DMS53 treated with DMSO at 0.1 percent for 48 hours (cell line): ENCODE measurements at regions not wholly inside any gene's neighbourhood (a gene's known extent, or its start where the extent isn't known, plus 50 kb on each side); places are given as distances from the start of the nearest gene placed in this dataset.
A peak's percentile ranks its signal among the peaks of the same experiment; 100 is the strongest.

Experiments used
- DNase-seq: peaks from one replicate; lab custom pipeline; 2025; ENCODE audit not compliant: unreplicated experiment; lab: John Stamatoyannopoulos, UW

DNA sequence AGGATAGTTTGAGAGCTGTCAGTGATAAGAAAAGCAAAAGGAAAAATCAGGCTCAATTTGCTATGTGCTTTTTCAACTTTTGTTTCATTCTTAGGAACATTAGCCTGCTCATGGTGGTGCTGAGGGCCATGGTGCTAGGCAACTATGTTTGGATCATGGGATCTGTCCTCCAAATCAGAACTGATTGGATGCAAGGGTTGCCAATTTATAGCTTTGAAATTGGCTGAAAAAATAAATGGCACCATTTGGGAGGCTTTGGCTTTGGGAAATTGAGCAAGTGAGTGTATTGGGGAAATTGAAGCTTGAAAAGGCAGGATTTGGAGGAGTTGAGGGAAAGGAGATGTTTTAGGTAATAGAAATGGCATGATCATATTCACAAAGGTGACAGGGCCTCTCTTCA, 103.8 kb downstream of the CYP26A1 start:
- DNase-seq: no peak

DNA sequence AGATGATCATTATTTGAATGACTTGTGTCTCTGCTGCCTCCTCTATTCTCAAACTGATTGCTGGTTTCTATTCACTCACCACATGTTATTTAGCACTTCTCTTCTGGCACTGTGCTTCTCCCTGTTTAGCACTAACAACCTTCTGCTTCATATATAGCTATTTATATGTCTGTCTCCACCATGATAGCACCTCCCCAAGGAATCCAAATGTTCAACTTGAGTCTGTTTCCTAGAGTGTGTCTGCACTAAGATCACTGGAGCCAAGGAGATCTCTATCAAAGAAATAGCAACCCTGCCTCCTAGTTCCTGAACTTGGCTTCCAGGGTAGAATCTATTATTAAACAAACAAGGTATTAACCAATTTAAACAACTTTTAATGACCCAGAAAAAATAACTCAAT, 104.5 kb downstream of the CYP26A1 start:
- no peak for DNase-seq

DNA sequence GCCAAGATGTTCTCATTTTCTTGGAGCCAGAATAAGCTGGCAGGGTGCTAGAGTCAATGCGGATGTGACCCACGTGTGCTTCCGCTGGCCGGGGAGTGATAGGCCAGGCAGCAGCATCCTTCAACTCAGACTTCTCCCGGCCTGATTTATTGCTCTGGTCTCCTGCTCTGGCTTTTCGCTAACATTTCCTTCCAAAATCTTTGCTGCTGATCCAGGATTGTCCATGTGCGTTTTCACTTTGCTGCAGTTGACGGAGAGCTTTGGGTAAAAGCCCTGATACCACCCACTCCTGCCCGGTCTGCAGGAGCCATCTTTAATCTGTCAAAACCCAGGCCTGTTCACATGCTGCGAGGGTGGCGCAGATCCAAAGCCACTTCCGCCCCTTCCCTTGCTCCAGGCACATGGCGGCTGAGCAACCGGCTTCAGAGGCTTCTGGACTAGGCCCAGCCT, 106.8 kb downstream of the CYP26A1 start:
- DNase-seq: no peak

DNA sequence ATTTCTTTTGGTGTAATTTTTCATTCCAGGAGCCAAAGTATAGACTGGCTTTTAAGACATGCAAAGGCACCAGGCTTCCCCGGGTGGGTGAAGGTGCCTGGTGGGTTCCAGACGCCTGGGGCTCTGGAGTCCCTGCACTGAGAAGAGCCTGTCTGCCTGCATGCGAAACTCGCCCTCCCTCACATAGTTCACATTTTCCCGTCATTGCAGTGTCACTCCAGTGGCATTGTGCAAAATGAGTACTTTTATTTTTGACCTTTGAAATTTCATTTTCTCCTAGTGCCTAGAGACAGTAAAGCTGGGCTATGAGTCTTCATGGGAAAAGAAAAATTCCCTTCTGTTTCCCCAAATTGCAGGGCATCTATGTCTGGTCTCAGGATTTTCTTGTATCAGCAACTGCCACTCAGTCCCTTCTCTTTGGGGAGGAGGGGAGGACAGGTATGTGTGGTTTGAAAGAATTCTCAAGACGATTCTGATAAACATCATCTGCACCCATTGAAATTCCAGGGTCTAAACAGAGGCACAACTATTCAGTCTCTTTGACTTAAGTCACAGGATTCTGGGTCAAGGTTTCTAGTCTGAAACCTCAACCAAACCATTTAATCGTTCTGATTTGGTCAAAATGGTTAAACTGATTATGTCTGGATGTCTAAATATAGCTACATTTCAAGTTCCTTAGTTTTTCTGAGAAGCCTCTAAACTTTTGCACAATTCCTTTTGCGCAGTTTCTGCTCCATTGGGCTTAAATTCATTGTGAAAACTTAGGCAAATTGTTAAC, 107.8 kb downstream of the CYP26A1 start:
- no peak for DNase-seq

DNA sequence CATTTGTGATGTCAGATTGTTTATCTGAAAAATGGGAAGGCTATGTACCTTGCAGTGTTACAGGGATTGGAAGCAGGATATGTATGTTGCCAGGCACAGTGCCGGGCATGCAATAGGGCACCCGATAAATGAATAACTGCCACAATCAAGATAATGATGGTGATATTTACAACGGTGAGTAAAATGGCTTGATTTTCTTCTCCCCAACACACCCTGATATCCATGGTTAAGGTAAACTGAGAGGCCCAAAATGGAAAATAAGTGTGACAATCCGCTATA, 108.3 kb downstream of the CYP26A1 start:
- DNase-seq: no peak

DNA sequence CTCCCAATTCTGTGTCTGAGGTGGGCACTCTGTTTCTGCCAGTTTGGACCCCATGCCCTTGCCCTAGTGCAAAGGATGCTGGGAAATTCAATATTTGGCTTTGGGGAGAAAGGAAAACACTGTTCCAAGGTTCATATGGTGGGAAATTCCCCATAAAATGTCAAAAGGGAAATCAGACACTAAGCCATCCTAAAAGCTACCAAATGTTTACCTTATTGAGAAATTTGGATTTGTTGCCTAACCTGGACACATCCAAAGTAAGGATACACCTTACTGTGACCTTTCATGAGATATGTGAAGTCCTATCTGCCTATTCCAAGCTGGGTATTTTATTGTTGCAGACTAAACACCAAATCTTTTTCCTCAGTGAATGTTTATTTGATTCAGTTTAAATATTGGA, 109.1 kb downstream of the CYP26A1 start:
- DNase-seq: no peak

DNA sequence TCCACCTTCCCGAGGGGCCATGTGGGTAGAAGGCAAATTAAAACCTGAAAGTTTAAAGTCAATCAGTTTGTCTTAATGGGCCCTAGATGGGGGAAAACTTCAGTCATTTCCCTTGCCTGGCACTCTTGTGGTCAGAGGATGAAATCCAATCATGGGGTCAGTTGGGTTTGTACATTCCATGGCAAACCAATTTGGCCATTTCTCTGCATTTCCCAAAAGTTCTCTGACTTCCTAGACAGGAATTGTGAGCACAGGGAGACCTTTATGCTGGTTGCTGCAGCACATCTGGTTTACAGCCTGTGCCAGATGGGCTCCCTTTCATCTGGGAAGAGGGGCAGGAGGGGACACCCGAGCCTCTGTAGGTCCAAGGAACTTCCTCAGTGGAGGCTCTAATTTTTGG, 113.0 kb downstream of the CYP26A1 start:
- DNase-seq: no peak

DNA sequence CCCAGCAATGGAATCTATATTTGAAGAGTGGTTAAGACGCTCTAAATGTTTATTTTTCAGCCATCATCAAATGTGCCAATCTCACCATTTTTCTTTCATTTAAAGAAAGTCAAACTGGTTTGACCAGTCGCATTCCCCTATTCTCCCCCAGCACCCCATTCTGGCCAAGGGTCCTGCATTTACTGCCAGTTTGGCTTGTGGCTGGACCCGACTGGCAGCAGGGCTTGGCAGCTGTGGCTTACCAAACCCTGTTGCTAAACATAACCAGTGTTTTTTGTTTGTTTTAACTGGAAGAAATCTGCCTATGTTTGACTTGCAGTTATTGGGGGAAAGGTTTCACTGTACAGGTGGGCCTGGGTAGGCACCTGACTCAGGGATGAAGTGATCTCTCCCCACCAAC, 116.3 kb downstream of the CYP26A1 start:
- DNase-seq: no peak

DNA sequence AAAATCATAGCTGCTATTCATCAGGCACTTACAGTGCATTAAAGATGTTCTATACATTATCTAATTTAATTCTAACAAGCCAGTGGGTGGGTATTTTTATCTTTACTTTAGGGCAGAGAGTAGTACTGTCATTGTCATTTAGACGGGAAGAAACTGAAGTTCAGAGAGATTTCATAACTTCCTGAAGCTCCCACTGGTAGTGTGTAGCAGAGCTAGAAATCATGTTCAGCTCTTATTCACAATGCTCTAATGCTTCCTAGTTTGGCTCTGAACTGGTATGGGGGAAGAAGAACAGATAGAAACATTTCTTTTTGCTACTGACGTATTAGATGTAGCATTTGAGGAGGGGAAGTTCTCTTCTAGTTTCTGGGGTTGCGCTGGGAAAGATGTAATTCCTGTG, 116.7 kb downstream of the CYP26A1 start:
- no peak for DNase-seq

DNA sequence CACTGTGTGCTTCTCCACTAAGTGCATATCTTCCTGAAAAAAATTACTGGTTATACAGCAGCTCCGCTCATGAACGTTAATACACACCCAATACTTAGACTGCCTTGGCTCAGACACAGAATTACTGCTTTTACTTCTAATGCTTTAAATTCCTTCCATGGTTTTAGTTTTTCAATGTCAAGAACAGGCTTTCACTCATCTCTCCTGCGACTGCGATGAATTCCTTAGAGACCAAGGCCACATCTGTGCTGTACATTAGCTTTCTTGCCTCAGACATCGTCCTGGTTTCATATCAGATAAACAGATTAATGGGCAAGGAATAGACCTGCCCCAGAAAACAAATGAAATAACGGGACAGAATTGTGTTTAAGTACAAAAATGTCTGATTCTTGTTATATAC, 120.2 kb downstream of the CYP26A1 start:
- no peak for DNase-seq

DNA sequence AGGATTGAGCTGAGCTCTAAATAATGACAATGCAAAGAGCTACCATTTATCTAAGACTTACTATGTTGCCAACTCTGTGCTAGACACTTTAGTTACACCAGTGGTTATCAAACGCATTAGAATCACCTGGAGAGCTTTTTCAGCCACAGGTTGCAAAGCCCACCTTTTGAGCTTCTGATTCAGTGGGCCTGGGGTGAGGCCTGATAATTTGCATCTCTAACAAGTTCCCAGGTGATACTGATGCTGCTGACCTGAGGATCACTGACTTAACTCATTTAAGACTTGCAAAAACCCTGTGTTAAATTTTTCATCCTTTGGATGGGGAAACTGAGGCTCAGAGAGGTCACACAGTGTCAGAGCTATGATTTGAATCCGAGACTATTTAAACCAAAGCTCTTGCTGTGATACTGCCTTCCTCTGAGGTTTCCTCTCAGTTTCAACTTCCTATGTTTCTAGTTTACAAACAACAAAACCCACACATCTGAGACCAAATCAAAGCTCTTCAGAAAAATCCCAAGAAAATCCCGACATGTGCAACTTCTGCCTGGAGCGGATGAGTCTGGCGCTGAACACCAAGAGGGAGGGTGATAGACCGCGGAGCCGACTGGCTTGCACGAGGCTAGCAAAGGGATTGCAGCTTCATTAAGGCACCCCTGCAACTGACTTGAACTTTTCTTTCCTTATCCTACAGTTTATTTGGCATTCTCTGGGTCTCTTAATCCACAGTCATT, 124.9 kb downstream of the CYP26A1 start:
- no peak for DNase-seq

DNA sequence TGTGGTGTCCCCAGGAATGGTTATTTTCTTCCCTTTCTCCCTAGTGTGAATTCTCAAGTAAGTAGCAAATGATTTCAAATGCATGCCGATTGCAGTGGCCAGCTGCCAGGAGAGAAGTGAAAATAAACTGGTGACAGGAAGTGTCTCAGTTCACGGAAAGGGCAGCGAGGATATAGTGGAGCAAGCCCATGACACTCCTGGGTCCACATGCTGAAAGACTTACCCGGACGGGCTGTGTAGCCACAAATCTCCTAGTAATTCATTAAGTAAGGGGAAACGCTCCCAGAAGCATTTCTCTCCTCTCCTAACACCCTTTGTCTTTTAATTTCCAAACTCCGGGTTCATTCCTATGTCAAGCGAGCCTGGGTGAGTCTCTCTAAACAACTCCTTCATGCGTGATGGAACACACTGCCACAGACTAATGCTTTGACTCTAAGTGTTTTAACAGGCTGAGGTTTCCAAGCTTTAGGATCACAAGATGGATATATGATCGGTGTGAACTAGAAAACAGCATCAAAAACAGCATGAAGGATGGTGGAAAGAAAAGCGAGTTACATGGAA, 125.6 kb downstream of the CYP26A1 start:
- peak; percentile 77 for DNase-seq

DNA sequence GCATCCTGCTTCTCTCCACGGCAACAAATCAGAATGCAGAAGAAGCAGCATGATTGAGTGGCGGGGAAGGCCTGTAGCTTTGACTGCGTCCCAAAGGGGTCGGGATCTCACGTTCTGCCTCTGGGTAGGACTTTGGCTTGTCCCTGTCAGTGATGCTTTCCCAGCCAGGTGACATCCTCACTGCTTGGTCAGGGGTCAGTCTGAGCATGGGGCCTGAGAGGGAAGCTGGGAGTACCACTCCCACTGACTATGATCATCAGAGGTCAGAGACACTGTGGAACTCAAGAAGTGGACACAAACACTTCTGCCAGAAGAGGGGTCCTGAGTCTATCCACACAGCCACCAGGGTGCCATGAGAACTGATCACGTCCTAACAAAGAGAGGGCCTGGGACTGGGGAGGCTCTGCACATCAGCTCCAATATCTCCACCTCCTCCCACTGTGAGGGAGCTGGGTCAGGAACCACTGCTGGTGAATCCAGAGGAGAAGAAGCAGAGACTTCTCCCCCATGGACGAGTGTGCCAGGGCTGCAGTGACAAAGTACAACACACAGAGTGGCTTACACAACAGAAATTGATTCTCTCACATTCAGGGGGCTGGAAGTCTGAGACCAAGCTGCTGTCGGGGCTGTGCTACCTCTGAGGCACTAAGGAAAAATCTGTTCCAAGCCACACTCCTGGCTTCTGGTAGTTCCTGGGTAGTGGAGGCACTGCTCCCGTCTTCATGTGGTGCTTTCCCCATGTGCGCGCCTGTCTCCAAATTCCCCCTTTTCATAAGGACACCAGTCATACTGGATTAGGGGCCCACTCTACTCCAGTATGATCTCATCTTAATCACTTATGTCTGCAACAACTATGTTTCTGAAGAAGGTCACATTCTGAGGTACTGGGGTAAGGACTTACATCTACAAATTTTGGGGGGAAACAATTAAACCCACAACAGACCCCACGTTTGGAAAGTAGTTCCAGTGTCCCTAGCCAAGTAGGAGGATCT, 131.1 kb downstream of the CYP26A1 start:
- no peak for DNase-seq

DNA sequence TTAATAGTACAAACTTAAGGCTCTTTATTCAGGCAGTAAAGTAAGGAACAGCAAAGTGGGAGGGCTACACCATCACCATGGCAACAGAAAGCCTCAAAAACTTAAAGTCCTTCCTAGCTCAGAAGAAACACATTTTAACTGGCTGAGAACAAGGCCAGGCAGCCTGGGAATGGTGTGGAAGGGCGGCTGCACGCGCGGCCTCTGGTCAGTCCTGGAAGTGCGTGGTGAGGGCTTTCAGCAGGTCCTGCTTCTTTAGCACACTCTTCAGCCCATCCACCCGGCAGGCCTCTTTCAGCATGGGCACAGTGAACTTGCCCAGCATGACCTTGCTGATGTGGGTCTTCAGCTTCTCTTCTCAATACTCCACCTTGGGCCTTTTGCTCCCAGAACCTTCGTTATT, 133.0 kb downstream of the CYP26A1 start:
- no peak for DNase-seq

DNA sequence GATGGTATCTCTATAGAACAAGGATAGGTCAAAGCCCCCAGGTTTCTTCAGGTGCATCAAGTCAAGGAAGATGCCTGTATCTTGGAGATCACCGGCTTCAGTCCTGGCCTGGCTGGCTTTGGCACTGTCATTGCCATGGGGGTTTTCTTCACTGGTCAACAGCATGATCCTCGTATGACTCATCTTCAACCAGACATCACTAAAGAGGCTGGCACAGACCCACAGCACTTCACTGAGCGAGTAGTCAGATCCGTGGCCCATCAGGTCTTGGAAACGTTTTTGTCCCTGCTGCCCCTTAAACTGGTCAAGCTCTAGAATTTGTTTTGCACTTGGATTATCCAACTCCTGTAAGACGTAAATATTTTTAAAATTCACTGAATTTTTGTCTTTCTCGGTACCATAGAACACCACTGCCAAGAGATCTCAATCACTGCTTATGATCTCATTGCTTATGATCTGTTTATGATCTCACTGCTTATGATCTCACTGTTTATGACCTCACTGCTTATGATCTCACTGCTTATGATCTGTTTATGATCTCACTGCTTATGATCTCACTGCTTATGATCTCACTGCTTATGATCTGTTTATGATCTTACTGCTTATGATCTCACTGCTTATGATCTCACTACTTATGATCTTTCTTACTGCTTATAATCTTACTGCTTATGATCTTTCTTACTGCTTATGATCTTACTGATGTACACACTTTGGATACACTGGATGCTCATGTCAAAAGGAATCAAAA, 135.2 kb downstream of the CYP26A1 start:
- no peak for DNase-seq

DNA sequence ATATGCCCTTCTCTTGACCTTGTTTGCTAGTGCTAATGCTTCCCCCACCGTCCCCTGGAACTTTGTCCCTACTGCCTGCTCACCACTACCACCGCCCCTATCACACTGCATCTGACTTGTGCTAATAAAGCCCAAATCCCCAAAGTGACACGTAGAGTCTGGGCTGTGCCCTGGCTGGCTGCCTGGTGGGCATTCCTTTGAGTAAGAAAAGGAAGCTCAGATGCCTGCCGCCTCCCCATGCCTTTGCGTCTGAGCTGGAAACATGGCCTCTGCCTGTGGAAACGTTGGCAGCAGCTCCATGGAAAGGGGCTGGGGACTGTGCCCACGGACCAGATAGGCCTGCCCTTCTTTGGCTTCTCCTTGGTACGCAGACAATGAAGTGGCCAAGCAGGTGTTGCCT, 138.3 kb downstream of the CYP26A1 start:
- no peak for DNase-seq

DNA sequence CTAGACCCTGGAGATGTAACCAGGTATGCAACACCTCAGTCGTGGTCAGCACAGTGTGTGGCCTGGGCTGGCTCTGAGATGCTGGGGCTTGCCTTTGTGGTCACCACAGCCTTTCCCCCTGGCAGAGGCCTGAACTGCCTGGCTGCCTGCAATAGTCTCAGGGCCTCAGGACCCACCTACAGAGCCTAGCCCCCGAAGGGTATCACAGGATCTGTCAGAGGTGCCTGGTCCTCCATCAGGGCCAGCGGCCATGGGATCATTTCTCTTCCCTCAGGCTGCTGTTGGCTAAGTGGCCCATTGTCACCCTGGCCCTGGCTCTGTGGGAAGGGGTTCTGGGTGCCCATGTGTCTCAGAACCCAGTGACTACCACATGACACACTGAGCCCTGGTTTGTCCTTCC, 141.6 kb downstream of the CYP26A1 start:
- DNase-seq: no peak

DNA sequence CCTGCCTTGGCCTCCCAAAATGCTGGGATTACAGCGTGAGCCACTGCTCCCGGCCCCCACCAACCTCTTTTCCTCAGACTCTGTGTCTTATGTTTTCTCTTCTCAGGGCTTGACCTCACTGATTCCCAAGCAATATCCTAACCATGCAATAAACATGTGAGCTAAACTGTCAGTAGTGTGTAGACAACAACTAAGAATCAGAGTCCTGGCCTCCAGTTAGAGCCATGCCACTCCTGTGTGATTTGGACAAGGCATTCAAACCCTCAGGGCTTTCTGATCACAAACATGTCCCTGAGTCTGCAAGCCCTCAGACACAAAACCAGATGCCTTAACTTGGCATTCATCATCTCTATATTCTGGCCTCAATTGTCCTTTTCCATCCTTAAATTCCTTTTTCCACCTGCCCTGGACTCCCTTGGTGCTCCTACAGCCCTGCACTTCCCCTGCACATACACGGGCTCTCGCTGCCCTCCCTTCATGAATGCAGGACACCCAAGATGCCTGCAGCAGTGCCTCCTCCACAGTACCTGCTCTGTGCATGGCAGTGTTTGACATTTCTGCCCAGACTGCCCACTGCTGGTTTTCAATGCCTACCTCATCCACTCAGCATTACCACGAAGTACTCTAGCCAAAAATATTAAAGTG, 142.8 kb downstream of the CYP26A1 start:
- DNase-seq: no peak

DNA sequence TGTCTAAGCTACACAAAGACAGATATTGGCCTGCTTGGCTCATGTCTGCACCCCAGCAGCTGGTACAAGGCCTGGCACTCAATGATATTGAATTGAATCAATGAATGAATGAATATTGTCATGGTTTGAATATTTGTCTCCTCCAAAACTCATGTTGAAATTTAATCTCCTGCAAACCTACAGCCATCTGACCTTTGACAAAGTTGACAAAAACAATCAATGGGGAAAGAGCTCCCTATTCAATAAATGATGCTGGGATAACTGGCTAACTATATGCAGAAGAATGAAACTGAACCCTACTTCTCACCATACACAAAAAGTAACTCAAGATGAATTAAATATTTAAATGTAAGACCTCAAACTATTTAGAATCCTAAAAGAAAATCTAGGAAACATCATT, 144.7 kb downstream of the CYP26A1 start:
- no peak for DNase-seq

DNA sequence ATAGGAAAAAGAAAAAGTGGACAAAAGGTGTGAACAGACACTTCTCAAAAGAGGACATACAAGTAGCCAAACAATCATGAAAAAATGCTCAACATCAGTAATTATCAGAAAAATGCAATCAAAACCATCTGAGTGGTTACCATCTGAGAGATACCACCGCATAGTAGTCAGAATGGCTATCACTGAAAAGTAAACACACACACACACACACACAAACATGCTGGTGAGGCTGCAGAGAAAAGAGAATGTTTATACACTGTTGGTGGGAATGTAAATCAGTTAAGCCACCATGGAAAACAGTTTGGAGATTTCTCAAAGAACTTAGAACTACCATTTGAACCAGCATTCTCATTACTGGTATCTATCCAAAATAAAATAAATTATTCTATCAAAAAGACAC, 145.7 kb downstream of the CYP26A1 start:
- DNase-seq: no peak
